Stimulated activated CD4-positive, alpha-beta T cell treated with anti-CD3 and anti-CD28 coated beads, Interleukin-1b, Interleukin-23, amount 100 ng/mL, for 24 hours (primary cell): ENCODE measurements at regions not wholly inside any gene's neighbourhood (a gene's known extent, or its start where the extent isn't known, plus 50 kb on each side); places are given as distances from the start of the nearest gene placed in this dataset.

Experiments
- DNase-seq, 4 experiments: peaks; one replicate each; pipeline ENCODE4 v3.0.0-alpha.2; 2020; ENCODE audit warnings: low read depth in 4 of 4, low spot score in 1 of 4

GRCh38 chr18:57991552-57991951, 52.5 kb upstream of the NEDD4L start:
- DNase-seq: no peak

GRCh38 chr18:57989536-57989935, 54.5 kb upstream of the NEDD4L start:
- no peak for DNase-seq

GRCh38 chr18:57984490-57985115, 59.4 kb upstream of the NEDD4L start:
- no peak for DNase-seq

- no peak for DNase-seq
Observed at GRCh38 chr18:57983965-57984364, 60.1 kb upstream of the NEDD4L start.

GRCh38 chr18:57983472-57983871, 60.6 kb upstream of the NEDD4L start:
- DNase-seq: no peak

GRCh38 chr18:57982372-57983021, 61.5 kb upstream of the NEDD4L start:
- DNase-seq: no peak

GRCh38 chr18:57981308-57982028, 62.6 kb upstream of the NEDD4L start:
- no peak for DNase-seq

GRCh38 chr18:57980573-57981307, 63.3 kb upstream of the NEDD4L start:
- no peak for DNase-seq

- no peak for DNase-seq
Observed at GRCh38 chr18:57976230-57976773, 67.7 kb upstream of the NEDD4L start.

GRCh38 chr18:57975805-57976204, 68.2 kb upstream of the NEDD4L start:
- DNase-seq: no peak

GRCh38 chr18:57974585-57975265, 69.3 kb upstream of the NEDD4L start:
- DNase-seq: no peak

GRCh38 chr18:57973889-57974288, 70.1 kb upstream of the NEDD4L start:
- DNase-seq: no peak

GRCh38 chr18:57970356-57971095, 73.5 kb upstream of the NEDD4L start:
- no peak for DNase-seq

GRCh38 chr18:57969824-57970223, 74.2 kb upstream of the NEDD4L start:
- no peak for DNase-seq

- DNase-seq: no peak
Observed at GRCh38 chr18:57965246-57965645, 78.8 kb upstream of the NEDD4L start.

- DNase-seq: no peak
Observed at GRCh38 chr18:57961876-57962505, 82.0 kb upstream of the NEDD4L start.

GRCh38 chr18:57961411-57961810, 82.6 kb upstream of the NEDD4L start:
- no peak for DNase-seq

GRCh38 chr18:57959278-57959677, 84.7 kb upstream of the NEDD4L start:
- DNase-seq: no peak

- DNase-seq: no peak
Observed at GRCh38 chr18:57957210-57957609, 86.8 kb upstream of the NEDD4L start.

GRCh38 chr18:57956491-57956890, 87.5 kb upstream of the NEDD4L start:
- no peak for DNase-seq
